B cell (primary cell): ENCODE measurements at regions not wholly inside any gene's neighbourhood (a gene's known extent, or its start where the extent isn't known, plus 50 kb on each side); places are given as distances from the start of the nearest gene placed in this dataset.

Experiments used
- ATAC-seq: fragments of 200-7000 bp; cut with Tn5 transposase; one replicate; pipeline ENCODE4 v1.10.0; 2021; ENCODE audit warnings: low read depth, mild to moderate bottlenecking, moderate number of reproducible peaks, moderate library complexity
- CTCF ChIA-PET: fragments of 350-600 bp; sonication (Branson Sonifier 250); formaldehyde crosslinking; loops from one replicate; lab custom pipeline; 2021; ENCODE audit warnings: antibody characterized with exemption, inconsistent platforms; lab: Charles Lee
- POLR2A ChIA-PET: fragments of 350-600 bp; sonication (Branson Sonifier 250); formaldehyde crosslinking; loops from one replicate; lab custom pipeline; 2021; ENCODE audit warnings: antibody characterized with exemption; lab: Charles Lee
- DNase-seq: peaks from one replicate; pipeline ENCODE4 v3.0.0; 2013
- H2AFZ ChIP-seq: 2 replicates; pipeline ENCODE4 v1.6.1; 2012; ENCODE audit warnings: mild to moderate bottlenecking, low read depth, low read length; ENCODE audit not compliant: insufficient read depth, poor library complexity, severe bottlenecking
- H3K27ac ChIP-seq, 2 donors: 1 replicate in 1 of 2; 2 replicates in 1 of 2; pipeline ENCODE4 v1.5.1; 2012 to 2013; ENCODE audit warnings: low read length in 2 of 2, mild to moderate bottlenecking in 2 of 2, moderate library complexity in 1 of 2
- H3K27me3 ChIP-seq, 4 experiments: fragments of 200-600 bp in 1 of 4; sonication (generic) in 1 of 4; replicated peaks in 1 of 4; 1 replicate in 2 of 4; 2 replicates in 2 of 4; pipeline versions ENCODE4 v1.6.1 to v1.7.0; 2013 to 2016; ENCODE audit warnings: low read length in 3 of 4, mild to moderate bottlenecking in 2 of 4, mixed read lengths in 1 of 4, moderate library complexity in 1 of 4; ENCODE audit not compliant: insufficient read depth in 4 of 4, control insufficient read depth in 3 of 4; ENCODE audit errors: control extremely low read depth in 1 of 4
- H3K36me3 ChIP-seq, 2 experiments: replicated peaks in 1 of 2; 1 replicate in 1 of 2; 2 replicates in 1 of 2; pipeline versions ENCODE4 v1.6.1 to v1.7.1; 2013; ENCODE audit warnings: low read length in 1 of 2; ENCODE audit not compliant: insufficient read depth in 2 of 2, control insufficient read depth in 1 of 2; ENCODE audit errors: control extremely low read depth in 1 of 2, extremely low read depth in 1 of 2
- H3K4me1 ChIP-seq, 2 donors: fragments of 200-600 bp in 1 of 2; sonication (generic) in 1 of 2; 1 replicate in 1 of 2; 2 replicates in 1 of 2; pipeline versions ENCODE4 v1.5.1 to v1.6.1; 2013 to 2017; ENCODE audit warnings: low read length in 2 of 2; ENCODE audit not compliant: control insufficient read depth in 2 of 2, insufficient read depth in 2 of 2
- H3K4me2 ChIP-seq: replicated peaks from 2 replicates; pipeline ENCODE3; 2012; ENCODE audit warnings: mild to moderate bottlenecking, low read depth, low read length; ENCODE audit not compliant: poor library complexity, severe bottlenecking
- H3K4me3 ChIP-seq, 5 experiments: fragments of 200-600 bp in 1 of 5; sonication (generic) in 1 of 5; 1 replicate in 3 of 5; 2 replicates in 2 of 5; pipeline versions ENCODE4 v1.5.1 to v1.7.0; 2011 to 2016; ENCODE audit warnings: low read length in 4 of 5, mild to moderate bottlenecking in 4 of 5, low read depth in 2 of 5, control low read depth in 1 of 5, moderate library complexity in 1 of 5; ENCODE audit not compliant: insufficient read depth in 1 of 5; ENCODE audit errors: control extremely low read depth in 1 of 5, extremely low read depth in 1 of 5
- H3K79me2 ChIP-seq: fragments of 200-600 bp; sonication (generic); one replicate; pipeline ENCODE4 v1.6.0; 2016; ENCODE audit warnings: low read length; ENCODE audit not compliant: control insufficient read depth, insufficient read depth
- H3K9ac ChIP-seq: fragments of 200-600 bp; sonication (generic); 2 replicates; pipeline ENCODE4 v1.6.1; 2017; ENCODE audit warnings: mild to moderate bottlenecking, low read length, moderate library complexity
- H3K9me3 ChIP-seq, 3 donors: one replicate each; pipeline versions ENCODE4 v1.6.1 to v1.7.1; 2013; ENCODE audit warnings: low read length in 2 of 3; ENCODE audit not compliant: control insufficient read depth in 2 of 3, insufficient read depth in 1 of 3; ENCODE audit errors: control extremely low read depth in 1 of 3
- H4K20me1 ChIP-seq: 2 replicates; pipeline ENCODE4 v1.6.0; 2012; ENCODE audit warnings: mild to moderate bottlenecking, low read length; ENCODE audit not compliant: insufficient read depth, control insufficient read depth, poor library complexity, severe bottlenecking
- H3K27ac Mint-ChIP-seq: one replicate; pipeline ENCODE4 v1.8.0; 2021; ENCODE audit warnings: mixed read lengths
- H3K27me3 Mint-ChIP-seq: one replicate; pipeline ENCODE4 v1.8.0; 2021; ENCODE audit warnings: mixed read lengths
- H3K4me1 Mint-ChIP-seq: one replicate; pipeline ENCODE4 v1.8.0; 2021; ENCODE audit warnings: mixed read lengths
- H3K4me3 Mint-ChIP-seq: one replicate; pipeline ENCODE4 v1.8.0; 2021; ENCODE audit warnings: mixed read lengths
- H3K9me3 Mint-ChIP-seq: one replicate; pipeline ENCODE4 v1.8.0; 2022; ENCODE audit warnings: mixed read lengths; ENCODE audit not compliant: insufficient read depth
- CTCF ChIP-seq: fragments of 200-600 bp; IDR thresholded peaks from one replicate; pipeline ENCODE4 v1.8.0; 2022; ENCODE audit warnings: antibody characterized with exemption, mild to moderate bottlenecking
- EZH2 ChIP-seq: IDR thresholded peaks from 2 replicates; pipeline ENCODE4 v1.6.1; 2012; ENCODE audit warnings: borderline replicate concordance, low read depth, mild to moderate bottlenecking, moderate library complexity, low read length; ENCODE audit not compliant: insufficient read depth, poor library complexity, severe bottlenecking
- WGBS: methylation state at CpG from one replicate; pipeline ENCODE4 v1.1.5; 2013; ENCODE audit warnings: missing lambda C conversion rate; ENCODE audit not compliant: insufficient coverage; 5-methylcytosine and 5-hydroxymethylcytosine counted together
- intact Hi-C: fragments of 100-400 bp; cut with micrococcal nuclease; formaldehyde crosslinking; loops from one replicate; pipeline ENCODE4 v1.10.0; 2022

DNA sequence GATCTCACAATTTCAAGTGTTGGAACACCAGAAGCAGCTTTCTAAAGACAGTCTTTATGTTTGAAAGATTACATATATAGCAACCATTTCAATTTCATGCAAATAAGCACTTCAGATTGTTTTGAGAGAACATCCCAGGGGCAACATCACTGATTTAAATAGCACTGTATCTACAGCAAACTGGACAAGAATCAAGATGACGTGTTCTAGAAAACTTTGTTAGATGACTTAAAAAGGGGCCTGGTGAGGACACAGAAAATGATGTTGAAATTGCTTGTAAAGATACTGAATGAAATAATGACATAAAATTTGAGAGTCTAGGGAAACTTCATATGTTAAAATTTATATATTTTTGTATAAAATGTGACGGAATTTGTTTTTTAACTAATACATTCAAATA is 277.1 kb downstream of the KLF12 start:
- H3K4me1 Mint-ChIP-seq, result peaks cover 6% of the 10 kb centered on the region
- no peaks in the 10 kb centered on the region for H3K27me3 Mint-ChIP-seq
- POLR2A ChIA-PET, result no interaction called here

GRCh38 chr13:73851104-73851503 is 283.1 kb downstream of the KLF12 start:
- POLR2A ChIA-PET, result no interaction called here
- H2AFZ ChIP-seq, result no peak overlapping the region
- no peaks in the 10 kb centered on the region for H3K9me3 ChIP-seq
- Mint-ChIP-seq H3K4me1 (peaks cover 23% of the 10 kb centered on the region), H3K9me3 (no peaks in the 10 kb centered on the region), H3K4me3 (no peak overlapping the region), H3K27ac (no peak overlapping the region), H3K27me3 (no peaks in the 10 kb centered on the region)
- no CpG with 5 or more reads among the region's 3 CpGs for WGBS
- H4K20me1 ChIP-seq, result peaks cover 6% of the 10 kb centered on the region
- no peak overlapping the region for H3K9ac ChIP-seq
- TF ChIP-seq CTCF, result no peak
- TF ChIP-seq EZH2, result no peak
- H3K79me2 ChIP-seq, result peaks cover 16% of the 10 kb centered on the region
- H3K27me3 ChIP-seq, result no peaks in the 10 kb centered on the region
- H3K4me3 ChIP-seq, result no peak overlapping the region
- DNase-seq (no peak), ATAC-seq (no peak)
- H3K36me3 ChIP-seq, result peaks cover 1 to 4% of the 10 kb centered on the region in 2 experiments
- intact Hi-C loops, result loop anchor here (2.0 kb wide), 1 partner anchor 14 kb away; no protein-coding TSS in a partner anchor
- H3K4me2 ChIP-seq, result peak overlapping the region; percentile 3
- no peak overlapping the region for H3K27ac ChIP-seq
- peaks cover 5 to 7% of the 10 kb centered on the region in 2 donors for H3K4me1 ChIP-seq
- CTCF ChIA-PET, result interaction anchor here (1.2 to 4.4 kb wide), 3 partner anchors 16 to 439 kb away, joined by 4 to 69 read pairs (median 6); no protein-coding TSS in a partner anchor

More for the DNA sequence above, 277.1 kb downstream of the KLF12 start:
- Histone ChIP-seq H3K27me3 (no peaks in the 10 kb centered on the region), H3K36me3 (no peaks in the 10 kb centered on the region), H3K4me1 (no peaks in the 10 kb centered on the region), H3K9me3 (no peaks in the 10 kb centered on the region), H3K9ac (no peak overlapping the region), H2AFZ (no peak overlapping the region), H3K4me3 (no peak overlapping the region), H3K79me2 (peaks cover 4% of the 10 kb centered on the region), H4K20me1 (no peaks in the 10 kb centered on the region), H3K4me2 (no peak overlapping the region), H3K27ac (no peak overlapping the region)
- TF ChIP-seq EZH2, result no peak
- Mint-ChIP-seq H3K27ac (no peak overlapping the region), H3K9me3 (no peaks in the 10 kb centered on the region), H3K4me3 (no peak overlapping the region)
- ATAC-seq (no peak), DNase-seq (no peak)
- WGBS, result no CpG with 5 or more reads among the region's 2 CpGs
- CTCF ChIA-PET, result no interaction called here
- intact Hi-C loops, result no loop called here
